ENCODE measurements at regions not wholly inside any gene's neighbourhood (a gene's known extent, or its start where the extent isn't known, plus 50 kb on each side); places are given as distances from the start of the nearest gene placed in this dataset.
"Not testable (repeated sequence)": the region's sequence is repeated elsewhere in the genome, so short reads cannot be mapped to it uniquely, and the experiment has no call there.

DNA sequence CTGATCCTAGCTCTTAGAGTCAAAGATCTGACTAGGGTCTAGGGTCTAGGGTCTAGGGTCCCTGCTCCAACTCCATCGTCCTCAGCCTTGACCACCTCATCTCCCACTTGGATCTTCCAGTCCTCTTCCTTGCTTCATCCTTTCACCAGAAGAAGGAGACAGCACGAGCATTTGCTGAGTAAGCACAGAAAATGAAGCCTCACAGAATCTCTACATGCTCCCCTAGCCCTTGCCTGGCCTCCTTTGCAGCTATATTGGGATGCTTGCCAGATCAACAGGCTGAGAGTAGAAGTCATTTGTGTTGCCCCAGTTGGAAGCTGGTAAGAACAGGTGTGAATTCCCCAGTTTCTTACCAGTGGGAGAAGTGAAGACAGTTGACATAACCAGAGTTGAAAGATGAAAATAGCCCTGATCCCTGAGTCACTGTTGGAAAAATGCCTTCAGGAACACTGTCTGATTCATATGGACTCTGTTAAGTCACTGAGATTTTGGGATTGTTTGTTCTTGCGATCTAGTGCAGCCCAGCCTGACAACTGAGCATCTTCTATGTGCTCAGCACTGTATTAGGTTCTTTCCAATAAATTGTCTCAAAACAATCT is 552.5 kb downstream of the INSC start:
- no peak for DNase-seq

DNA sequence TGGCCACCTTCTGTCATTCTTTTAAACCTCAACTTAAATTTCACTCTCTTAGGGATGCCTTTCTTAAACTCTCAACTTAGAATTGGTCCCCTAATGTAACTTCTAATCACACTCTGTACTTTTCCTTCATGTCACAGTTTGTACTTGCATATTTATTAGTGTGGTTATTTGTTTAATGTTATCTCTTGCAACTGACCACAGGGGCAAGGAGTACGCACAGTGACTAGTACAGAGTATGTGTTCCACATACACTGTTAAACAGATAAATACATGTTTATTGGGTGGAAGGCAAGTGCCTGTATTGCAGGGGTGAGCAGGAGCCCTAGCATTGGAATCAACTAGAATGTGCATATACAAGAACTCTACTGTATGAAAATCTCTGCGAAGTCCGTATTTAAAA is 554.0 kb downstream of the INSC start:
- DNase-seq: no peak

DNA sequence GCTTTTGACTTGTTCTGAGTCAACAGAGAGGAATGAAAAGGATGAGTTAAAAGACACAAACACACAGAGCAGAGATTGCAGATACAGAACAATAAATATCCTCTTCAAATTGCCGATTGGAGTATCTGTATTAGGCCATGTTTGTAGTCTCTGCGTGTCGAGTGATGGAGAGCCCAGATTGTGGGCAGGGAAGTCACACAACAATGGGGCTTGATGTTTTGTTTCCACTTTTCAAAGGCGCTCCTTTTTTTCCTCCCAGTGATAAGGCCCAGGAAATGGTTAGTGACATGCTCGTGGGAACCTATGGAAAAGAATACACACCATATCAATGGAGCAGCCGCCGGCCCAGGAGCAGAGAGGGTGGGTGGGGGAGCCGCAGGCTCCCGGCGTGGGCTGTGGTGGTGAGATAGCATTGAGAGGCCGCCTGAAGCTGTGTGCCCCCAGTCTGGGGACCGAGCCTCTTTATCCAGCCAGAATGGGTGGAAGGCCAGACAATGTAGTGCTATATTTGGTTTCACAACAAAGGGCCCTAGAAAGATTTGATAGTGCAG is 555.9 kb downstream of the INSC start:
- DNase-seq: no peak

DNA sequence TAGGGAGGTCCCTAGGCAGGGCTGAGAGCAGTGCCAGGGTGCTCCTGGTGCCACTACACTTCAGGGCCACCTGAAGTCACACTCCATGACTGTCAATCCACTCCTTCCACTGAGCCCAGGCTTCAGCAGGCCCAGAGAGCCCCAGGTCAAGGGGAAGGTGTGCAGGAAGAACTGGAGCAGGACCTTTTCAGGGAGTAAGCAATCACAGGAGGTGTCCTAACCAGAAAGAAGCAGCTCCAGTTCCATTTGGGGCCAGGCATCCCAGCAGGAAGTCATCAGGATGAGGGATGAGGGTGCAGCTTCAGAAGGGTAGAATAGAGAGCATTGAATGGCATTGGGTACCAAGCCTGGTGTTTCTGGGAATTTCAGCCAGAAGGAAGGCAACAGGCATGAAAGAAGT is 556.5 kb downstream of the INSC start:
- DNase-seq: no peak

DNA sequence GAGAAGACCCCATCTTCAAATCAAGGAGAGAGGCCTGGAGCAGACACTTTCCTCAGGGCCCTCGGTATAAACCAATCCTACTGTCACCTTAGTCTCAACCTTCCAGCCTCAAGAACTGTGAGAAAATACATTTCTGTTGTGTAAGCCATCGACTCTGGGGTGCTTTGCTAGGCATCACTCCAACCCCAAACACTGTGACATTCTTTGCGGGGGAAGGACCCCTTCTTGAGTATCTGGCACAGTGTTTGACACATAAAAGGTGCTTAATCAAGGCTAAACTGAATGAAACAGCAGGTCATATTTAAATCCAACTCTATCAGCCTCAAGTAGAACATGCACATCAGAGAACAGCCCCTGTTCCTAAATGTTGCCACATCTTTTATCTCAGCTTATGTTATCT is 558.1 kb downstream of the INSC start:
- DNase-seq: no peak

DNA sequence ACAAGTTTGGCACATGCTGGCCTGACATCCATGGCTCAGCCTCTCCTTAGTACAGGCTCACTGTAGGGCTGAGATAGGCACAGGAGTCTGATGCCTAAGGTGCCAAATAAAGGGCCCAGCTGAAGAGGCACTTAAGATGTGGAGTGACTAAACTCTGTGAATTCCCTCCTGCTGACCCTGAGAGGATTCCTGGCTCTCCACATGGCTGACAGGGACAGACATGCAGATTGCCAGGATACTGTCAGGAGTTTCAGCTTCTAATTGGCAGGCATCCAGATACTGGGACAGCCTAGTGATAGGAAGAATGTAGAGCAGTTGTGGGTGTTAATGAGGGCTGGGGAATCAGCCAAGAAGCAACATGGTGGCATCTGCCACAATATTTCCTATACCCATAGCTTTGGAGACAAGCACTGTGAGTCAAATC is 558.7 kb downstream of the INSC start:
- no peak for DNase-seq

DNA sequence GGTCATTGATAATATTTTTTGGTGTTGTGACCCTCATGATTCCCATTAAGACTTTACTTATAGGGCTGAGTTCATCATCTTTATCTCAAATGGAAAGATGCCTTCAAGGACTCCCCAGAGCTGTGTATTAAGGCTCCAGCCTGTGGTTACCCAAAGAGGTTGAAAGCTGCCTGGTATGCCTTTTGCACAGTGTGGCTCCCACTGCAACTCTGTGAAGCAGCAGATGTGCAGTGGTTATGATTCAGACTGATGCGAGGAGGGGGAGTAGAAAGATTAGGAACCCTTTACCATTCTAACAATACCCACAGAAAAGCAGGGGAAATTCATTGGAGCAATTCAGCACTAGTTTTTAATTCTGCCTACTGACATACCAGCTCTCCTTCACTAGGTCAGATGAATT is 560.0 kb downstream of the INSC start:
- no peak for DNase-seq

DNA sequence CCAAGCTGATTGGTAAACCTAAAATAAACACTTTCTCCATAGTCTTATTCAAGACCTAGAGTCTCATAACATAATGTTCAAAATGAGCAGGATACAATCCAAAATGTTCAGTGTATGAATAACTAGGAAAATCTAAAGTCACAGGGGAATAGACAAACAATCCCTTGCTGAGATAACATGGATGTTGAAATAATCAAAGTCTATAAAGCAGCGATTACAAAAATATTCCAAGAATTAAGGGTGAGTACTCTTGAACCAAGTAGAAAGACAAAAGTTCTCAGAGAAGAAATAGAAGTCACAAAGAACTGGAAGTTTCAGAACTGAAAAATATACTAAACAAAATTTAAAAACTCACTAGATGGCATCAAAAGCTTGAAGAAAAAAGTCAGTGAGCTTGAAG is 561.0 kb downstream of the INSC start:
- no peak for DNase-seq

DNA sequence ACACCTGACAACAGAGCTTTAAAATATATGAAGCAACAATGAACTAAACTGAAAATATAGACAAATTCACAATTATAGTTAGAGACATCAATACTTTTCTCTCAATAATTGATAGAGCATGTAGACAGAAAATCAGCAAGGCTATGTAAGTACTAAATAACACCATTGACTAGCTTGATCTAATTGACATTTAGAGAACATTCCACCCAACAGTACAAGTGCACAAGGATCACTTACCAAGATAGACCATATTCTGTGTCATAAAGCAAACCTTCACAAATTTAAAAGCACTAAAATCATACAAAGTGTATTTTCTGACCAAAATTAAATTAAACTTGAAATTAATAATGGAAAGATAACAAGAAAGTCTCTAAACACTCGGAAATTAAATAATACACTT is 562.5 kb downstream of the INSC start:
- no peak for DNase-seq

DNA sequence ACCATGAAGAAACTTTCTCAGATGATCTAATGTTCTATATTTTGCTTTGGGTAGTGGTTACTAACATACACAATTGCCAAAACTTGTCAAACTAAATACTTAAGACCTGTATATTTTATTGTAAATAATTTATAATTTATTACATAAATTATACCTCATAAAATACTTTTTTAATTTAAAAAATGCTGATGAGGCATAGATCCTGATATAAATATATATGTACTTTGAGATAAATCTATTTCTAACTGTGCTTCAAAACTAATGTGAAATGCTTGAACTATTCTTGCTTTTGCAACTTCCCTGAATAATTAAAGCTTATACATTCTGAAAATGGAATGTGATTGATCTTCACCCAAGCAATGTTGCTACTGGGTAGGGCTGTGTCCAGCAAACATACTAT is 568.8 kb downstream of the INSC start:
- DNase-seq: no peak

DNA sequence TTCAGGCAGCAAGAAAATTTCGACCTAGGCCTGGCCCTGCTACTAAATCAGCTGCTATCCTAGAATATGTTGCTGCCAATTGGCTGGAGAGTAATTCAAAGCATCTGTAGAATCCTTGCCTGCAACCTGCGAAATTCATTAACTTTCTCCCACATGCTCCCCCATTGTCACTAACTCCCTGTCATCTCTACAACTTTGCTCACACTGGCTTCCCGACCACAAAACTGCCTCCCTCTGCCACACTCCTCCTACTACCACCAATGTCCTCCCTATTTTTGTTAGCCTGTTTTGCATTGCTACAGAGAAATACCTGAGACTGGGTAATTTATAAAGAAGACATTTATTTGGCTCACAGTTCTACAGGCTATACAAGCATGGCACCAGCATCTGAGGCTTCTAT is 570.6 kb downstream of the INSC start:
- DNase-seq: no peak

DNA sequence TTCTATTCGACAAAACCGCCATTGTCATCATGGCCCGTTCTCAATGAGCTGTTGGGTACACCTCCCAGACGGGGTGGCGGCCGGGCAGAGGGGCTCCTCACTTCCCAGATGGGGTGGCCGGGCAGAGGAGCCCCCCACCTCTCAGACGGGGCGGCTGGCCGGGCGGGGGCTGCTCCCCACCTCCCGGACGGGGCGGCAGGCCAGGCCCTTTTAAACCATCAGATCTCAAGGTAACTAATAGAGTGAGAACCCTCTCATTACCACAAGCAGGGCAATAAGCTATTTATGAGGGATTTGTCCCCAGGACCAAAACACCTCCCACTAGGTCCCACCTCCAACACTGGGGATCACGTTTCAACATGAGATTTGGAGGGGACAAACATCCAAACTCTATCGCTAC is 571.5 kb downstream of the INSC start:
- not testable (repeated sequence) for DNase-seq

DNA sequence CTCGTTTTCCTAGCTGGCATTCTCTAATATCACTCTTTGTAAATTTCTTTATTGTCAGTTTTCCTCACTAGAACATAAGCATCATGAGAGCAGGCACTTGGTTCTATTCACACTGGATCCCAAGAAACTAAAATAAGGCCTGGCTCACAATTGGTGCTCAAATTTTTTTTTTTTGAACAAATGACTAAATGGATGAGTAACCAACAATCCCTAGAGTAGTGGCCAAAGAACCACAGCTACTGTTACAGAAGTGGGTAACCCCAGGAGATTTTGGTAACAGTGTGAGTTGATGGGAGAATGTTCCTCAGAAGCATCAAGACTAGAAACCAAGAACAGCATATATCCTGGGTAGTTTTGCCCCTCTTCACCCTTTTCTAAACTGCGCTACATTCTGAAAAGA is 572.6 kb downstream of the INSC start:
- DNase-seq: no peak

DNA sequence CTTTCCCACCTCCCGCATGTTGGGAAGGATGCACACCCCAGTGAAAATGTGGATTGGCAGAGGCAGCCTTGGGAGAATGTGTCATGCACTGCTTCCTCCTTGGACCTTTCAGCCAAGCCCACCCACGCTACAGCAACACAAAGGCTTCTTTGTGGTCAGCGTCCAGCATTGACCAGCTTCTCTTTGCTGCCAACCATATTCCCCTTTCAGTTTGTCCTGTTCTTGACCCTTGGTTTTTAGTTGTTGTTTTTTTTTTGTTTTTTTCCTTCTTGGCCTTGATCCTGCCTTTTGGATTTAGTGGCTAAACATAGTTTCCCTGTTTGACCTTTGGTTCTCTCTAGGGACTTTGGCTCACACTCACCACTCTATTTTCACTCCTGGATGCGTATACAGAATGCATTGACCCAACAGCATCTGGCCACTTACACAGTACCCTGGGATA is 573.6 kb downstream of the INSC start:
- no peak for DNase-seq

DNA sequence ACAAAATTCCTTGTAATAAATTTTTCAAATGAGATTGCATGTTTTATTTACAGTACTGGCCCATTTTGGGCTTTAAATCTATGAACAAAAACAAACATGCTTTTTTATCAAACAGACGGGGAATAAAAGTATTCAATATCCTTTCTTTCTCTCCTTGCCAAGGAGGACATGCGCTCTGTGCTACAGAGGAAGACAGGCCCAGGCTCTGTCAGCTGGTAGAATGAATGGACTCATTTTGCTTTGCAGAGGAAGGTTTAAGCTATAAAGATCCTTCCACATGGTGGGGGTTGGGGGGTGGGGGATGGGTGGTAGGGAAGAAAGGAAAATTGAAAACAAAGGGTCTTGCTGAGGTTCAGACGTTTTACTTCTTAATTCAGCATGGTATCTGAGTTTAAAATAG is 575.6 kb downstream of the INSC start:
- no peak for DNase-seq

DNA sequence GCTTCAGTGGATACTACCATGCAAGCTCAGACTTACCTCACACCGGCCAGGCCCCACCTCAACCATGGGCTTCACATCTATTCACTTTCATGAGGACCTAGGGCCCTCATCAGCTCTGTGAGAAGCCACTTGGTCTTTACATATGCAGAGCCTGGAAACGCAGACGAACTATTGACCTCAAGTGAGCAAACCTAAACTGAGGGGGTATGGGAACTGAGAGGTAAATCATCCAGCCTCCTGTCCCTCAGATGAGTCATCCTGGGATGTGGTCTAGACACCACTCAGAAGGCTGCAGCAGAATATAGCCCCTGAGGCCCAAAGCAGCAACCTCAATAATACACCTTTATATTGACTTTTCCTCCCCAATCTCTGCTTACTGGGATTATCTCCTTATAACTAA is 578.0 kb downstream of the INSC start:
- DNase-seq: no peak

DNA sequence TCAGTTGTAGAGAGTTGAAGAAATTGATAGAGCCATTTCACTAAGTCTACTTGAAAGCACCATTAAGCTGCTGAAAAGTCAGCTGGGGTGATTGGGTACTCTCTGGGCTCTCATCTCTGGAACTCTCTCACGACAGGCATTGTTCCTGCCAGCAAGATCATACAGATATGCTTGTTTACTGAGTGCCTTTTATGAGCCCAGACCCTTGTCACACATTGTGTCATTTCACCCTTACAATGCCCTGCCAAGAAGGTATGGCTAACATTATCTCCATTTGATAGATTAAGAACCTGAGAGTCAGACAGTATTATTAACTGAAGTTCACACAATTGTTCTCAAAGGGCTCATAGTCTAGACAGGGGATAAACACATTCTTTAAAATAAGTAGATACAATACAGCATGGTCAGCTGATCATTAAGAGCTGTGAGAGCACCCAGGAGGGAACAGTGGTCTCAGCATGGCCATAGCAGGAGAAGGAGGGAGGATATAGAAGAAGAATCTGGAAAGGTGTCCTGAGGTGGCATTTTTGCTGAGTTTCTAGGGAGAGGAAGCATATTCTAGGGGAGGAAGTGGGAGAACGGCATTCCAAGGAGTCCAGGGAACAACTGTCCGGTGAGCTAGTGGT is 580.5 kb downstream of the INSC start:
- DNase-seq: no peak

DNA sequence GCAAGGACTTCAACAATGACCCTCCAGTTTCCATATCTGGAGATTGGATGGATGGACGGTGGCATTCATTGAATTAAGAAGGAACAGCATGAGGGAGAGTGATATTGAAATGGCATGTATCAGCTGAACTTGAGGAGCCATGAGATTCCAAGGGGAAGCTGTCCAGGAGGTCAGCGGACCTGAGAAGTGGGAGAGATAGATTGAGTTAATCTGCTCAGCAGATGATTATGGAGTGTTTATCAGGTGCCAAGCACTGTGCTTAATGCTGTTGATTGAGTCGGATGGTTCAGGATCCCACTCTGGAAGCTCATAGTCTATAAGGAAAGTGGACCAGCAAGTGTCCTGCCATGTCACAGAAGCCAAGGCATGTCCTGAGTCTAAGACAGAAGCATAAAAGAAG is 581.3 kb downstream of the INSC start:
- DNase-seq: no peak

DNA sequence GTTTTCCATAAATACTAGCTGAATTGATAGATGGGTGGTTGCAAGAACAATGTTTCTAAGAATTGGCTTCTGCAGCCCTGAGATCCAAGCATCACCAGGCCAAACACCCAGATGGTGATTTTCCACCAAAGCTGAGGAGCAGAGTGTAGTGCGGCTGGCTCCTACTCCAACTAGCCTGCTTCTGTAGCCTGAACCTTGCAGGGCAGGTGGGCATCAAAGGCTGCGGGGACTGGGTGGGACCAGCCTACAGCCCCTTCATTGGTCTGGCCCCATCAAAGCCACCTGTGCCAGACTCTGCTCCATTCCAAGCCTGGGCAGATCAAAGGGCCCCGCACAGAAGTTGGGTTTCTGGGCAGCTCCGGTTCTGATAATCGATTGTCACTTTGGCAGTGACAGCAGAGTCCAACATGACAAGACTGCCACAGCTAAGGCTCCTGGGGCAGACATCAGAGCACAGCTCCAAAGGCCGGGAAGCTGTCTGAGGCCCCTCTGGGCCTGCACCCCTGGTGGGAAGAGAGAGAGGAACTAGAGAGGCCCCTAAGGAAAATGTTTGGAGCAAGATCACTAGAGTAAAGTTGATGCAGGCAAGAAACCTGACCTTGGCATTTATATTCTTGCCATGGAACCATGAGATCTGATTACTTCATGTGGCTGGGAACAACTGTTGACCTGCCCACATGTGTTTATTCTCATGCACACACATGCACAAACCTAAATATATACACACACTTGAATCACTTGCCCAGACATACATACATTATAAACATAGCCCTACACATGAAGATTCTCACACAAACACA is 582.9 kb downstream of the INSC start:
- DNase-seq: no peak

DNA sequence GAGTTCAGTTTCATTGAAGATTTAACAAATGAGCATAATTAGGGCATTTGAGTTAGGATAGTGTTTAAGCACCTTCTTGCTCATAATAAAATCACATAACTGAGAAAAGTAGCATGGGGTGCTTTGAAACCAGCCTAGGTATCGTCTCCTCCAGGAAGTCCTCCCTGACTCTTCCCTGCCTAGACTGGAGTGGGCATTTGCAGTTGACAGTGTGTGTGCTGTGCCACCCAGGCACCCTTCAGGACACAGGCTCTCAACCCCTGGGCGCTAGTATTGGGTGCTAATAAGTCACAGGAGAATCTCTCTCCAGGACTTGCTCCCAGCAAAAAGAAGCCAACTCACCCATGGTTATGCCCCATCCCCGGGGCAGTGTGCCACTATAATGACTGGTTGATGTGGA is 584.1 kb downstream of the INSC start:
- DNase-seq: no peak

DNA sequence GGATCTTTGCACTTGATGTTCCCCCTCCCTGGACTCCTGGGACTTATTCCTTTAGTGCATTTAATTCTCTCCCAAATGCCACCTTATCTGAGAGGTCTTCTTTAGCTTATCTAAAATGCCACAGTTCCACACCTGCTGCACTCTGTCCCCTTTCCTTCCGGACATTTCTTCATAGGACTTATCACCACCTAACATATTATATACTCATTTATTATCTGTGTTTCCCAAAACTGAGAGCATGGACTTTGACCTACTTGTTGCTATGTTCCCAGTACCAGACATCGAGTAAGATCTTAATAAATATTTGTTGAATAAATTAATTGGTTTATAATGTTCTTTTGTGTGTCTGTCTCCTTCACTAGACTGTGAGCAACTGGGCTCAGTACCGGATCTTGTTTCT is 585.3 kb downstream of the INSC start:
- DNase-seq: no peak

DNA sequence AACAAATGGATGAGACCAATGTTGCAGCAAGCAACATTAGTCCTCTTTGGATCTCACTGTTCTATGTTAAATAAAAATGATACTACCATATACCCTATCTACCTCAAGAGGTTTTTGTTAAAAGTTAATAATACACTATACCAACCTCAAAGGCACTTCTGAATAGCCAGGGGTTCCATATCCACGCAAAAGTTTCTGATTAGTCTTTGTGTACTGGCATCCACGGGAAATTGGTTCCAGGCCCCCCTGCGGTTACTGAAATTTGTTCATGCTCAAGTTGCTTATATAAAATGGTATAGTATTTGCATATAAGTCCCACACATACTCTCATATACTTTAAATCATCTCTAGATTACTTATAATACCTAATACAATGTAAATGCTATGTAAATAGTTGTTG is 585.7 kb downstream of the INSC start:
- DNase-seq: no peak

DNA sequence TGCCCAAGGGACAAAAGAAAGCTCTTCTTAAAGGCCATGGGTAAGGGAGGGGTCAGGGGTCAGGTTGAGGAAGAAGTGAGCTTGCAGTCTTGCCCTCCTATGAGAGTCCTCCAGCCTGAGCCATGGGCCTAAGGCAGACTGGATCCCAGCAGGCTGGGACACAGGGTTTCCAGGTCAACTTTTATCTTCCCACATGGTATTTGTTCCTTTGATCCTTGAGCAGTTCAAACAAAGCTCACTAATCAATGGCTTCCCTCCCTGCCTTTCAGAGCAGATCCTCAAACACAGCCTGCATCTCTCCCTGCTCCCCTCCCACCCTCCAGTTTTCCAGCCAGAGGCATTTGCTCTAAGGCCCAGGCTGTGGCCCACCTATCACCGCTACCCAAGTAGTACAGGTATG is 589.3 kb downstream of the INSC start:
- no peak for DNase-seq

DNA sequence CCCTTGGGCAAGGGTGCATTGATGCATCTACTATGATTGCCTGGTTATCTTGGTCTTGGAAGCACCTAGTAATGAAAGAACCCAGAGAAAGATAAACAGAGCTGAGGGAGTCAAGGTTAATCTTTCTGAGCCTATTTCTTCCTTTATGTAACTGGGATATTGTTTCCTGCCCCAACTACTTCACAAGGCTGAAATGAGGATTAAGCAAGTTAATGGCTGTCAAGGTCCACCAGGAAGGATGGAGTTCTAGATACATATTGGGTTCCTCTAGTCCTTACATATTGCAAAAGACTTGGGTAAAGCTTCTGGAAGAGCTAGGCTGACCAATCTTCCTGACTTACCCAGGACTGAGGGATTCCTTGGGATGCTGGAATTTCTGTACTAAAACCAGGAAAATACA is 589.8 kb downstream of the INSC start:
- no peak for DNase-seq

Measured in retina (tissue), 1 donor.